ENCODE measurements at regions not wholly inside any gene's neighbourhood (a gene's known extent, or its start where the extent isn't known, plus 50 kb on each side); places are given as distances from the start of the nearest gene placed in this dataset.

- TF ChIP-seq USF2 (IDR thresholded peaks at IDR 0.05) = no peak
- no peak for TF ChIP-seq CTCF (IDR thresholded peaks at IDR 0.05)
- TF ChIP-seq POLR2A (IDR thresholded peaks at IDR 0.05; ENCODE audit: low read length) = no peak
- TF ChIP-seq CHD4 (IDR thresholded peaks at IDR 0.05; ENCODE audit: borderline replicate concordance) = no peak
- TF ChIP-seq ELK1 (IDR thresholded peaks at IDR 0.05; ENCODE audit: low read depth, low read length) = no peak
- no peak for TF ChIP-seq BCL3 (IDR thresholded peaks at IDR 0.05)
- TF ChIP-seq ZNF302 (CRISPR knock-in tag; IDR thresholded peaks at IDR 0.05) = no peak
- TF ChIP-seq HEYL (CRISPR knock-in tag; IDR thresholded peaks at IDR 0.05) = no peak
- TF ChIP-seq RAD21 (conservative IDR thresholded peaks at IDR 0.05 in 1 of 2, IDR thresholded peaks at IDR 0.05 in 1 of 2) = no peak
- TF ChIP-seq HDAC2 (IDR thresholded peaks at IDR 0.05) = no peak
- TF ChIP-seq EP300 (IDR thresholded peaks at IDR 0.05) = no peak
- TF ChIP-seq MYC (IDR thresholded peaks at IDR 0.05; ENCODE audit: borderline replicate concordance, low read length) = no peak
- TF ChIP-seq PHF8 (IDR thresholded peaks at IDR 0.05; ENCODE audit: borderline replicate concordance, low read depth) = no peak
- no peak for TF ChIP-seq MAZ (IDR thresholded peaks at IDR 0.05; ENCODE audit: borderline replicate concordance, low read depth, low read length)
Measured at GRCh38 chr3:81927811-81928210, 166.4 kb upstream of the GBE1 start.
